ENCODE measurements at regions not wholly inside any gene's neighbourhood (a gene's known extent, or its start where the extent isn't known, plus 50 kb on each side); places are given as distances from the start of the nearest gene placed in this dataset.

GRCh38 chr6:131519670-131520436, 53.2 kb upstream of the ARG1 start:
- peak; percentile 4 for DNase-seq (ENCODE audit: low read depth)
- peak; percentile 77 for TF ChIP-seq CTCF (IDR thresholded peaks at IDR 0.05; ENCODE audit: low read depth, low read length, missing control alignments)

More at GRCh38 chr6:131519670-131520436, 53.2 kb upstream of the ARG1 start:
- no peak overlapping the region for H3K4me3 ChIP-seq (ENCODE audit: low read depth, low read length)
